ENCODE measurements at regions not wholly inside any gene's neighbourhood (a gene's known extent, or its start where the extent isn't known, plus 50 kb on each side); places are given as distances from the start of the nearest gene placed in this dataset.

DNA sequence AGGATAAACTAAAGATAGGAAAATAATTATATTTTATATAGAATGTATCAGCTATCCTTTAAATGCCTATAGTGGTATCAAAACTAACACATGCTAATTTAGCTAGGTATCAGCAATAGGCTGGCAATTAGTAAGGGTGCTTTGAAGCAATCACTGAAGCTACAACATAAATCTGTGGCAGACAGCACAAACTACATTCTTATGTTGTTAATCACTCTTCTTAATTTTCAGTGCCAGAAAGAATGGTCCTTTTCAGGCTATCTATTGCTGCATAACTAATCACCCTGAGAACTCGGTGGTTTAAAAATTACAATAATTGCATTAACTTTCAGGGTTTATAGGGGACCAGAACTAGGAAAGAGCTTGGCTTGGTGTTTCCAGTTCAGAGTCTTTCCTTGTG is 963.1 kb downstream of the EFNB2 start:
- TF ChIP-seq CTCF (IDR thresholded peaks at IDR 0.05; ENCODE audit: borderline replicate concordance), result no peak
- Histone ChIP-seq H3K27me3 (ENCODE audit: low read depth) (no peaks in the 10 kb centered on the region), H3K27ac (replicated peaks) (no peak overlapping the region), H3K4me3 (no peak overlapping the region), H3K4me1 (peaks cover 4% of the 10 kb centered on the region), H3K9me3 (replicated peaks) (peaks cover 8% of the 10 kb centered on the region), H3K36me3 (no peaks in the 10 kb centered on the region)
- no peak for DNase-seq
- intact Hi-C loops (cut with micrococcal nuclease), result no loop called here

DNA sequence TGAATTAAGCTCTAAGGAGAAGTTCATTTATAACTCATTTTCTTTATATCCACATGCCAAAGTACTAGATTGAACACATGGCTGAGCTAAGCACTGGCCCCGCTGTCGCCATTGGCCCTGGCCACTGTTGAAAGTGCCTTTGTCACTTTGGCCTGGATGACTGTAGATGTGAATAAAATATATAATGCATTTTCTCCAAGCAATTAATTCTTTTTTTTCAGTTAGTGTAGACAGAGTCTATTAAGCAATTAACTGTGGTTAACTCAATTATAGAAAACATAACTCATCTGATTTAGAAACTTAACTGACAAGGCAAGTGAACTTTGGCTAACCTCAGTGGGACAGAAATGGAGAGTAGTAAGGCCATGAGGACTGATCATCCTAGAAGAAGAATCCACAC is 965.6 kb downstream of the EFNB2 start:
- Histone ChIP-seq H3K9me3 (replicated peaks) (peaks cover 2% of the 10 kb centered on the region), H3K27me3 (ENCODE audit: low read depth) (no peaks in the 10 kb centered on the region), H3K4me1 (peaks cover 4% of the 10 kb centered on the region), H3K36me3 (no peaks in the 10 kb centered on the region), H3K4me3 (no peak overlapping the region), H3K27ac (replicated peaks) (no peak overlapping the region)
- DNase-seq, result no peak
- no peak for TF ChIP-seq CTCF (IDR thresholded peaks at IDR 0.05; ENCODE audit: borderline replicate concordance)
- intact Hi-C loops (cut with micrococcal nuclease), result no loop called here

- intact Hi-C loops (cut with micrococcal nuclease), result no loop called here
- Histone ChIP-seq H3K4me1 (peaks cover 4% of the 10 kb centered on the region), H3K27me3 (ENCODE audit: low read depth) (no peaks in the 10 kb centered on the region), H3K9me3 (replicated peaks) (no peaks in the 10 kb centered on the region), H3K4me3 (no peak overlapping the region), H3K27ac (replicated peaks) (no peak overlapping the region), H3K36me3 (no peaks in the 10 kb centered on the region)
- TF ChIP-seq CTCF (IDR thresholded peaks at IDR 0.05; ENCODE audit: borderline replicate concordance), result no peak
- DNase-seq, result no peak
These were observed 967.4 kb downstream of the EFNB2 start for GRCh38 chr13:105567951-105568525.

- peaks cover 4% of the 10 kb centered on the region for H3K4me1 ChIP-seq
- intact Hi-C loops (cut with micrococcal nuclease), result no loop called here
- no peak overlapping the region for H3K27ac ChIP-seq (replicated peaks)
- TF ChIP-seq CTCF (IDR thresholded peaks at IDR 0.05; ENCODE audit: borderline replicate concordance), result no peak
- no peak for DNase-seq
- H3K9me3 ChIP-seq (replicated peaks), result no peaks in the 10 kb centered on the region
- H3K4me3 ChIP-seq, result no peak overlapping the region
- no peaks in the 10 kb centered on the region for H3K36me3 ChIP-seq
- H3K27me3 ChIP-seq (ENCODE audit: low read depth), result no peaks in the 10 kb centered on the region
These were observed 970.2 kb downstream of the EFNB2 start for GRCh38 chr13:105565136-105565727.

- intact Hi-C loops (cut with micrococcal nuclease), result no loop called here
- no peak overlapping the region for H3K27ac ChIP-seq (replicated peaks)
- no peaks in the 10 kb centered on the region for H3K4me1 ChIP-seq
- H3K9me3 ChIP-seq (replicated peaks), result no peaks in the 10 kb centered on the region
- H3K27me3 ChIP-seq (ENCODE audit: low read depth), result no peaks in the 10 kb centered on the region
- no peak overlapping the region for H3K4me3 ChIP-seq
- no peak for TF ChIP-seq CTCF (IDR thresholded peaks at IDR 0.05; ENCODE audit: borderline replicate concordance)
- DNase-seq, result no peak
- H3K36me3 ChIP-seq, result no peaks in the 10 kb centered on the region
These were observed 983.4 kb downstream of the EFNB2 start for GRCh38 chr13:105552078-105552477.
